ENCODE measurements at regions not wholly inside any gene's neighbourhood (a gene's known extent, or its start where the extent isn't known, plus 50 kb on each side); places are given as distances from the start of the nearest gene placed in this dataset.
A peak's percentile ranks its signal among the peaks of the same experiment; 100 is the strongest.

DNA sequence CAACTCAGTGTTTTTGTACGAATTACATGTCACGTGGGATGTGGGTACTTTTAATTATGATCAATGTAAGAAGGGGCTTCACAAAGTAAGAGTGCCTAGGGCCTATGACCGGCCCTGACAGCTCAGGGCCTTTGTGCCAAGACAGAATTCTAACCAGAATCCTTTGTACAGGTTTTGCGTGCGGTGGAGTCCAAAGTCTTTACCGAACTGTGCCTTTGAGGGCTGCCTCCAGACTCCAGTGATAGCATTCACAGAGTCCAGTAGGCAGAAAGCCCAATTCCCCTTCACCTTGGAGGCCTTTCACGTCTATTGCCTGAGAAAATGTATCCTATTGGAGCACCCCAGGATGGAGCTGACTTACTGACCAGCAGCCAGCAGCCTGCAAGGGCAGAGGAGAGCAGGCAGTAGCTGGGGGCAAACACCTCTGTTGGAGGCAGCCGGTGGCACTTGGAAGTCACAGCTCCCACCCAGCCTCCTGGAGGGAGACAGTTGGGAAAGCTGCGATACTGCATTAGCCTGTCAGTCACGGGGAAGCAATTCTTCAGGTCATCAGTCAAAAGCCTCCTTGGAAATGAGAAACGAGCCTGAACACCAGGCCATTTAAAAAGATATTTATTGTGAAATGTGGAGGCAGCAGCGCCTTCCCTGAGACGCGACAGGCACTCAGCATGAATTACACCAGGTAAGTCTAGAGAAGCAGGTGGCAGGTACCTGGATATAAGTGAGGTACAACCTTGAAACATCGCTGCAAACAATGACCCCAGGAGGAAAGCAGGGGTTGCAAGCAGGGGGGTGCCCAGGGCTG, 98.1 kb upstream of the CDYL2 start:
- Histone ChIP-seq H3K79me2 (ENCODE audit: insufficient read depth) (no peaks in the 10 kb centered on the region), H4K20me1 (ENCODE audit: insufficient read depth) (no peaks in the 10 kb centered on the region), H3K36me3 (replicated peaks in 1 of 2; ENCODE audit: control insufficient read depth in 1 of 2, insufficient read depth in 2 of 2, low read length in 1 of 2) (no peaks in the 10 kb centered on the region), H2AFZ (ENCODE audit: low read depth) (no peak overlapping the region), H3K9ac (no peak overlapping the region), H3K9me2 (no peaks in the 10 kb centered on the region), H3F3A (replicated peaks; ENCODE audit: insufficient read depth) (peaks cover 13% of the 10 kb centered on the region), H3K27me3 (ENCODE audit: insufficient read depth) (no peaks in the 10 kb centered on the region), H3K27ac (ENCODE audit: low read depth in 2 of 2, low read length in 1 of 2) (no peak overlapping the region), H3K4me1 (ENCODE audit: control insufficient read depth in 1 of 2, insufficient read depth in 2 of 2, low read depth in 1 of 2, low read length in 1 of 2) (peaks cover 0 to 9% of the 10 kb centered on the region in 2 experiments; a peak in 1 of 4 replicates), H3K4me3 (ENCODE audit: low read depth in 2 of 2, low read length in 1 of 2) (no peak overlapping the region), H3K4me2 (no peak overlapping the region), H3K9me3 (no peaks in the 10 kb centered on the region)
- WGBS (ENCODE audit: low lambda C conversion rate), result 81% methylated on average over 12 of the region's 15 CpGs
- ChIA-PET CTCF (no interaction called here), POLR2A (no interaction called here)
- DNase-seq, result no peak
- TF ChIP-seq, protein P1, sequence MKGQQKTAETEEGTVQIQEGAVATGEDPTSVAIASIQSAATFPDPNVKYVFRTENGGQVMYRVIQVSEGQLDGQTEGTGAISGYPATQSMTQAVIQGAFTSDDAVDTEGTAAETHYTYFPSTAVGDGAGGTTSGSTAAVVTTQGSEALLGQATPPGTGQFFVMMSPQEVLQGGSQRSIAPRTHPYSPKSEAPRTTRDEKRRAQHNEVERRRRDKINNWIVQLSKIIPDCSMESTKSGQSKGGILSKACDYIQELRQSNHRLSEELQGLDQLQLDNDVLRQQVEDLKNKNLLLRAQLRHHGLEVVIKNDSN (IDR thresholded peaks at IDR 0.05; ENCODE audit: borderline replicate concordance, low read depth), result no peak
- TF ChIP-seq RAD21 (IDR thresholded peaks at IDR 0.05; ENCODE audit: low read length), result no peak
- TF ChIP-seq MEF2A (IDR thresholded peaks at IDR 0.05; ENCODE audit: borderline replicate concordance, low read depth), result no peak
- TF ChIP-seq MXI1 (IDR thresholded peaks at IDR 0.05; ENCODE audit: low read depth, low read length), result no peak
- no peak for TF ChIP-seq SIN3A (IDR thresholded peaks at IDR 0.05; ENCODE audit: borderline replicate concordance, low read depth, low read length)

DNA sequence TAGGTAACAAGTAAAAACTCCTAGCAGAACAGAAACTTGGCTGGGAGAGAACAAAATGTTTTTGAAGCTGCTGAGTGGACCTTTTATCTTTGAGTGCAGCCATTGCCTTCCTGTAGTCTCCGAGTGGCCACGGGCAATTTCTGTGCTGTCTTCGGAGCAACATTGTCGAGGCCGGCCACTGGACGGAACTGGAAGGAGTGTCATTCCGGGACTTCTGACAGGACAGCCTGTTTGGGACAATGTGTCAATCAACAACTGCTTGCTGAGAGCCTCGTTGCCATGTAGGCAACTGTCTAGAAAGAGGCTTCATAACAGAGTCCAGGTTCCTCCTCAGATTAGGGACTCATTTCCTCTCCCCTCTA, 96.2 kb upstream of the CDYL2 start:
- POLR2A ChIA-PET, result no interaction called here
- no peaks in the 10 kb centered on the region for H3K9me2 ChIP-seq
- DNase-seq, result no peak
- peaks cover 0 to 11% of the 10 kb centered on the region in 2 experiments; a peak in 1 of 4 replicates for H3K4me1 ChIP-seq (ENCODE audit: control insufficient read depth in 1 of 2, insufficient read depth in 2 of 2, low read depth in 1 of 2, low read length in 1 of 2)
- no peaks in the 10 kb centered on the region for H3K9me3 ChIP-seq
- H3K4me2 ChIP-seq, result peak overlapping the region; percentile 55
- no peaks in the 10 kb centered on the region for H3K27me3 ChIP-seq (ENCODE audit: insufficient read depth)
- H3K79me2 ChIP-seq (ENCODE audit: insufficient read depth), result no peaks in the 10 kb centered on the region
- peak overlapping the region; percentile 23 to 81; a peak in 2 of 4 replicates for H3K27ac ChIP-seq (ENCODE audit: low read depth in 2 of 2, low read length in 1 of 2)
- H3K36me3 ChIP-seq (replicated peaks in 1 of 2; ENCODE audit: control insufficient read depth in 1 of 2, insufficient read depth in 2 of 2, low read length in 1 of 2), result no peaks in the 10 kb centered on the region
- H3F3A ChIP-seq (replicated peaks; ENCODE audit: insufficient read depth), result peaks cover 13% of the 10 kb centered on the region
- no peak overlapping the region for H3K9ac ChIP-seq
- WGBS (ENCODE audit: low lambda C conversion rate), result 71% methylated on average over 7 of the region's 8 CpGs
- H3K4me3 ChIP-seq (ENCODE audit: low read depth in 2 of 2, low read length in 1 of 2), result no peak overlapping the region
- CTCF ChIA-PET, result no interaction called here
- peak overlapping the region; percentile 69 for H2AFZ ChIP-seq (ENCODE audit: low read depth)
- TF ChIP-seq, protein P2, sequence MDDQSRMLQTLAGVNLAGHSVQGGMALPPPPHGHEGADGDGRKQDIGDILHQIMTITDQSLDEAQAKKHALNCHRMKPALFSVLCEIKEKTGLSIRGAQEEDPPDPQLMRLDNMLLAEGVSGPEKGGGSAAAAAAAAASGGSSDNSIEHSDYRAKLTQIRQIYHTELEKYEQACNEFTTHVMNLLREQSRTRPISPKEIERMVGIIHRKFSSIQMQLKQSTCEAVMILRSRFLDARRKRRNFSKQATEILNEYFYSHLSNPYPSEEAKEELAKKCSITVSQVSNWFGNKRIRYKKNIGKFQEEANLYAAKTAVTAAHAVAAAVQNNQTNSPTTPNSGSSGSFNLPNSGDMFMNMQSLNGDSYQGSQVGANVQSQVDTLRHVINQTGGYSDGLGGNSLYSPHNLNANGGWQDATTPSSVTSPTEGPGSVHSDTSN (IDR thresholded peaks at IDR 0.05), result no peak
- TF ChIP-seq YY1 (IDR thresholded peaks at IDR 0.05; ENCODE audit: low read depth) (no peak), RFX5 (IDR thresholded peaks at IDR 0.05; ENCODE audit: low read length) (no peak), TCF12 (IDR thresholded peaks at IDR 0.05) (no peak), MXI1 (IDR thresholded peaks at IDR 0.05; ENCODE audit: low read depth, low read length) (no peak), EZH2phosphoT487 (IDR thresholded peaks at IDR 0.05; ENCODE audit: borderline replicate concordance, low read depth) (no peak), SIN3A (IDR thresholded peaks at IDR 0.05; ENCODE audit: borderline replicate concordance, low read depth, low read length) (no peak), FOXM1 (IDR thresholded peaks at IDR 0.05; ENCODE audit: low read depth) (no peak), TEAD4 (IDR thresholded peaks at IDR 0.05; ENCODE audit: borderline replicate concordance, insufficient read depth) (no peak), ELF1 (IDR thresholded peaks at IDR 0.05) (no peak), SMC3 (IDR thresholded peaks at IDR 0.05; ENCODE audit: low read depth, low read length) (no peak), MEF2A (IDR thresholded peaks at IDR 0.05; ENCODE audit: borderline replicate concordance, low read depth) (no peak), EP300 (IDR thresholded peaks at IDR 0.05; ENCODE audit: borderline replicate concordance in 1 of 2, low read depth in 1 of 2, low read length in 1 of 2) (no peak)
- H4K20me1 ChIP-seq (ENCODE audit: insufficient read depth), result no peaks in the 10 kb centered on the region
